ENCODE measurements at regions not wholly inside any gene's neighbourhood (a gene's known extent, or its start where the extent isn't known, plus 50 kb on each side); places are given as distances from the start of the nearest gene placed in this dataset.

DNA sequence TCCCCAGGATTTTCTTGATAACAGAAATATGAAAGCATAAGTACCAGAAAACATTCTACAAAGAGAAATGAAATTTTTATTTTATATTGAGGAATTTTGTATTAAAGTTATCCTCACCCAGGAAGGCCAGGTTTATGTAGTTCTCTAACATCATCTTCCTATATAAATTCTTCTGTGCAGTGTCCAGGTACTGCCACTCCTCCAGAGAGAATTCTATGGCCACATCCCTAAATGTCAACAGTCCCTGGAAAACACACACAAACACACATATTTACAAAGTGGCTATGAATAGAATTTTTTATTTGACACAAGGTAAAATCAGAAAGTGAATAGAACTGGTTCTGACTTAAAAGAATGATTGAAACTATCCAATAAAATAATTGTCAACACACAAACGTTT is 110.5 kb upstream of the ZNF91 start:
- Histone ChIP-seq H3K79me2 (ENCODE audit: control insufficient read depth, insufficient read depth, low read length) (no peaks in the 10 kb centered on the region), H3K9me3 (replicated peaks; ENCODE audit: control insufficient read depth, insufficient read depth, low read depth, low read length) (no peaks in the 10 kb centered on the region), H3K4me3 (no peak overlapping the region), H2AFZ (ENCODE audit: low read depth, low read length) (no peak overlapping the region), H4K20me1 (replicated peaks; ENCODE audit: control insufficient read depth, insufficient read depth, low read length) (no peaks in the 10 kb centered on the region), H3K4me2 (ENCODE audit: insufficient read depth, low read length) (no peak overlapping the region), H3K36me3 (ENCODE audit: control insufficient read depth, insufficient read depth, low read length) (no peaks in the 10 kb centered on the region), H3K9ac (ENCODE audit: insufficient read depth in 1 of 2, low read depth in 2 of 2, low read length in 2 of 2) (no peak overlapping the region), H3K27me3 (ENCODE audit: control insufficient read depth in 2 of 2, insufficient read depth in 2 of 2, low read length in 2 of 2) (no peaks in the 10 kb centered on the region), H3K9me1 (ENCODE audit: control insufficient read depth, insufficient read depth, low read length) (no peaks in the 10 kb centered on the region), H3K4me1 (replicated peaks in 1 of 2; ENCODE audit: control insufficient read depth in 2 of 2, insufficient read depth in 2 of 2, low read length in 2 of 2) (no peaks in the 10 kb centered on the region), H3K27ac (ENCODE audit: extremely low read depth, low read depth, low read length) (no peak overlapping the region)
- no peak for FAIRE-seq
- 0% methylated on average over 1 of the region's 1 CpG for WGBS (ENCODE audit: insufficient coverage, low coverage, missing lambda C conversion rate)
- in situ Hi-C loops (cut with MboI) (no loop called here), intact Hi-C loops (cut with micrococcal nuclease) (no loop called here)
- DNase-seq (ENCODE audit: extremely low read depth in 1 of 4, low spot score in 3 of 4) = no peak
- CTCF ChIA-PET (ENCODE audit: low intra/inter-chr PET ratio) = no interaction called here
- POLR2A ChIA-PET = no interaction called here
- BruUV-seq (replicated peaks) = no TSS peak
- ATAC-seq = no peak
- TF ChIP-seq, protein P1, sequence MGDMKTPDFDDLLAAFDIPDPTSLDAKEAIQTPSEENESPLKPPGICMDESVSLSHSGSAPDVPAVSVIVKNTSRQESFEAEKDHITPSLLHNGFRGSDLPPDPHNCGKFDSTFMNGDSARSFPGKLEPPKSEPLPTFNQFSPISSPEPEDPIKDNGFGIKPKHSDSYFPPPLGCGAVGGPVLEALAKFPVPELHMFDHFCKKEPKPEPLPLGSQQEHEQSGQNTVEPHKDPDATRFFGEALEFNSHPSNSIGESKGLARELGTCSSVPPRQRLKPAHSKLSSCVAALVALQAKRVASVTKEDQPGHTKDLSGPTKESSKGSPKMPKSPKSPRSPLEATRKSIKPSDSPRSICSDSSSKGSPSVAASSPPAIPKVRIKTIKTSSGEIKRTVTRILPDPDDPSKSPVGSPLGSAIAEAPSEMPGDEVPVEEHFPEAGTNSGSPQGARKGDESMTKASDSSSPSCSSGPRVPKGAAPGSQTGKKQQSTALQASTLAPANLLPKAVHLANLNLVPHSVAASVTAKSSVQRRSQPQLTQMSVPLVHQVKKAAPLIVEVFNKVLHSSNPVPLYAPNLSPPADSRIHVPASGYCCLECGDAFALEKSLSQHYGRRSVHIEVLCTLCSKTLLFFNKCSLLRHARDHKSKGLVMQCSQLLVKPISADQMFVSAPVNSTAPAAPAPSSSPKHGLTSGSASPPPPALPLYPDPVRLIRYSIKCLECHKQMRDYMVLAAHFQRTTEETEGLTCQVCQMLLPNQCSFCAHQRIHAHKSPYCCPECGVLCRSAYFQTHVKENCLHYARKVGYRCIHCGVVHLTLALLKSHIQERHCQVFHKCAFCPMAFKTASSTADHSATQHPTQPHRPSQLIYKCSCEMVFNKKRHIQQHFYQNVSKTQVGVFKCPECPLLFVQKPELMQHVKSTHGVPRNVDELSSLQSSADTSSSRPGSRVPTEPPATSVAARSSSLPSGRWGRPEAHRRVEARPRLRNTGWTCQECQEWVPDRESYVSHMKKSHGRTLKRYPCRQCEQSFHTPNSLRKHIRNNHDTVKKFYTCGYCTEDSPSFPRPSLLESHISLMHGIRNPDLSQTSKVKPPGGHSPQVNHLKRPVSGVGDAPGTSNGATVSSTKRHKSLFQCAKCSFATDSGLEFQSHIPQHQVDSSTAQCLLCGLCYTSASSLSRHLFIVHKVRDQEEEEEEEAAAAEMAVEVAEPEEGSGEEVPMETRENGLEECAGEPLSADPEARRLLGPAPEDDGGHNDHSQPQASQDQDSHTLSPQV (IDR thresholded peaks at IDR 0.05) = no peak
- TF ChIP-seq ATF7 (IDR thresholded peaks at IDR 0.05) (no peak), RBM34 (IDR thresholded peaks at IDR 0.05; ENCODE audit: borderline replicate concordance, insufficient read depth, low read length) (no peak), TBP (optimal IDR thresholded peaks at IDR 0.05; ENCODE audit: low read depth, low read length) (no peak), NR2C1 (IDR thresholded peaks at IDR 0.05) (no peak), NR2C1 (tag; IDR thresholded peaks at IDR 0.05) (no peak), CREM (IDR thresholded peaks at IDR 0.05; ENCODE audit: low read depth) (no peak)
- TF ChIP-seq, protein P2, sequence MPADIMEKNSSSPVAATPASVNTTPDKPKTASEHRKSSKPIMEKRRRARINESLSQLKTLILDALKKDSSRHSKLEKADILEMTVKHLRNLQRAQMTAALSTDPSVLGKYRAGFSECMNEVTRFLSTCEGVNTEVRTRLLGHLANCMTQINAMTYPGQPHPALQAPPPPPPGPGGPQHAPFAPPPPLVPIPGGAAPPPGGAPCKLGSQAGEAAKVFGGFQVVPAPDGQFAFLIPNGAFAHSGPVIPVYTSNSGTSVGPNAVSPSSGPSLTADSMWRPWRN (IDR thresholded peaks at IDR 0.05; ENCODE audit: low read depth) = no peak
- TF ChIP-seq, protein P3, sequence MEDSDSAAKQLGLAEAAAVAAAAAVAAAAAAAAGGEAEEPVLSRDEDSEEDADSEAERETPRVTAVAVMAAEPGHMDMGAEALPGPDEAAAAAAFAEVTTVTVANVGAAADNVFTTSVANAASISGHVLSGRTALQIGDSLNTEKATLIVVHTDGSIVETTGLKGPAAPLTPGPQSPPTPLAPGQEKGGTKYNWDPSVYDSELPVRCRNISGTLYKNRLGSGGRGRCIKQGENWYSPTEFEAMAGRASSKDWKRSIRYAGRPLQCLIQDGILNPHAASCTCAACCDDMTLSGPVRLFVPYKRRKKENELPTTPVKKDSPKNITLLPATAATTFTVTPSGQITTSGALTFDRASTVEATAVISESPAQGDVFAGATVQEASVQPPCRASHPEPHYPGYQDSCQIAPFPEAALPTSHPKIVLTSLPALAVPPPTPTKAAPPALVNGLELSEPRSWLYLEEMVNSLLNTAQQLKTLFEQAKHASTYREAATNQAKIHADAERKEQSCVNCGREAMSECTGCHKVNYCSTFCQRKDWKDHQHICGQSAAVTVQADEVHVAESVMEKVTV (CRISPR knock-in tag; IDR thresholded peaks at IDR 0.05) = no peak
- TF ChIP-seq, protein P4, sequence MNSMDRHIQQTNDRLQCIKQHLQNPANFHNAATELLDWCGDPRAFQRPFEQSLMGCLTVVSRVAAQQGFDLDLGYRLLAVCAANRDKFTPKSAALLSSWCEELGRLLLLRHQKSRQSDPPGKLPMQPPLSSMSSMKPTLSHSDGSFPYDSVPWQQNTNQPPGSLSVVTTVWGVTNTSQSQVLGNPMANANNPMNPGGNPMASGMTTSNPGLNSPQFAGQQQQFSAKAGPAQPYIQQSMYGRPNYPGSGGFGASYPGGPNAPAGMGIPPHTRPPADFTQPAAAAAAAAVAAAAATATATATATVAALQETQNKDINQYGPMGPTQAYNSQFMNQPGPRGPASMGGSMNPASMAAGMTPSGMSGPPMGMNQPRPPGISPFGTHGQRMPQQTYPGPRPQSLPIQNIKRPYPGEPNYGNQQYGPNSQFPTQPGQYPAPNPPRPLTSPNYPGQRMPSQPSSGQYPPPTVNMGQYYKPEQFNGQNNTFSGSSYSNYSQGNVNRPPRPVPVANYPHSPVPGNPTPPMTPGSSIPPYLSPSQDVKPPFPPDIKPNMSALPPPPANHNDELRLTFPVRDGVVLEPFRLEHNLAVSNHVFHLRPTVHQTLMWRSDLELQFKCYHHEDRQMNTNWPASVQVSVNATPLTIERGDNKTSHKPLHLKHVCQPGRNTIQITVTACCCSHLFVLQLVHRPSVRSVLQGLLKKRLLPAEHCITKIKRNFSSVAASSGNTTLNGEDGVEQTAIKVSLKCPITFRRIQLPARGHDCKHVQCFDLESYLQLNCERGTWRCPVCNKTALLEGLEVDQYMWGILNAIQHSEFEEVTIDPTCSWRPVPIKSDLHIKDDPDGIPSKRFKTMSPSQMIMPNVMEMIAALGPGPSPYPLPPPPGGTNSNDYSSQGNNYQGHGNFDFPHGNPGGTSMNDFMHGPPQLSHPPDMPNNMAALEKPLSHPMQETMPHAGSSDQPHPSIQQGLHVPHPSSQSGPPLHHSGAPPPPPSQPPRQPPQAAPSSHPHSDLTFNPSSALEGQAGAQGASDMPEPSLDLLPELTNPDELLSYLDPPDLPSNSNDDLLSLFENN (IDR thresholded peaks at IDR 0.05; ENCODE audit: low read depth in 2 of 2, low read length in 2 of 2) = no peak
- TF ChIP-seq, protein P5, sequence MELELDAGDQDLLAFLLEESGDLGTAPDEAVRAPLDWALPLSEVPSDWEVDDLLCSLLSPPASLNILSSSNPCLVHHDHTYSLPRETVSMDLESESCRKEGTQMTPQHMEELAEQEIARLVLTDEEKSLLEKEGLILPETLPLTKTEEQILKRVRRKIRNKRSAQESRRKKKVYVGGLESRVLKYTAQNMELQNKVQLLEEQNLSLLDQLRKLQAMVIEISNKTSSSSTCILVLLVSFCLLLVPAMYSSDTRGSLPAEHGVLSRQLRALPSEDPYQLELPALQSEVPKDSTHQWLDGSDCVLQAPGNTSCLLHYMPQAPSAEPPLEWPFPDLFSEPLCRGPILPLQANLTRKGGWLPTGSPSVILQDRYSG (tag; conservative IDR thresholded peaks at IDR 0.05; ENCODE audit: low read depth) = no peak
